ENCODE measurements at regions not wholly inside any gene's neighbourhood (a gene's known extent, or its start where the extent isn't known, plus 50 kb on each side); places are given as distances from the start of the nearest gene placed in this dataset.

GRCh38 chr12:82040987-82041743 lies 282.0 kb upstream of the PPFIA2 start:
- Mint-ChIP-seq H3K4me1 (no peaks in the 10 kb centered on the region), H3K9me3 (ENCODE audit: insufficient read depth) (no peaks in the 10 kb centered on the region), H3K27me3 (no peaks in the 10 kb centered on the region), H3K4me3 (no peak overlapping the region), H3K27ac (no peak overlapping the region)
- no peaks in the 10 kb centered on the region for H4K20me1 ChIP-seq (ENCODE audit: control insufficient read depth, insufficient read depth, low read length, poor library complexity, severe bottlenecking)
- no peaks in the 10 kb centered on the region for H3K36me3 ChIP-seq (replicated peaks in 1 of 2; ENCODE audit: control extremely low read depth in 1 of 2, control insufficient read depth in 1 of 2, extremely low read depth in 1 of 2, insufficient read depth in 2 of 2, low read length in 1 of 2)
- POLR2A ChIA-PET: no interaction called here
- H3K27me3 ChIP-seq (replicated peaks in 1 of 4; ENCODE audit: control extremely low read depth in 1 of 4, control insufficient read depth in 3 of 4, insufficient read depth in 4 of 4, low read length in 3 of 4): no peaks in the 10 kb centered on the region
- no peak overlapping the region for H3K4me3 ChIP-seq (ENCODE audit: control extremely low read depth in 1 of 5, extremely low read depth in 1 of 5, insufficient read depth in 1 of 5, low read depth in 2 of 5, low read length in 4 of 5)
- no peak overlapping the region for H3K4me2 ChIP-seq (replicated peaks; ENCODE audit: low read depth, low read length, poor library complexity, severe bottlenecking)
- no peak for TF ChIP-seq EZH2 (IDR thresholded peaks at IDR 0.05; ENCODE audit: borderline replicate concordance, insufficient read depth, low read depth, low read length, poor library complexity, severe bottlenecking)
- TF ChIP-seq, protein P1, sequence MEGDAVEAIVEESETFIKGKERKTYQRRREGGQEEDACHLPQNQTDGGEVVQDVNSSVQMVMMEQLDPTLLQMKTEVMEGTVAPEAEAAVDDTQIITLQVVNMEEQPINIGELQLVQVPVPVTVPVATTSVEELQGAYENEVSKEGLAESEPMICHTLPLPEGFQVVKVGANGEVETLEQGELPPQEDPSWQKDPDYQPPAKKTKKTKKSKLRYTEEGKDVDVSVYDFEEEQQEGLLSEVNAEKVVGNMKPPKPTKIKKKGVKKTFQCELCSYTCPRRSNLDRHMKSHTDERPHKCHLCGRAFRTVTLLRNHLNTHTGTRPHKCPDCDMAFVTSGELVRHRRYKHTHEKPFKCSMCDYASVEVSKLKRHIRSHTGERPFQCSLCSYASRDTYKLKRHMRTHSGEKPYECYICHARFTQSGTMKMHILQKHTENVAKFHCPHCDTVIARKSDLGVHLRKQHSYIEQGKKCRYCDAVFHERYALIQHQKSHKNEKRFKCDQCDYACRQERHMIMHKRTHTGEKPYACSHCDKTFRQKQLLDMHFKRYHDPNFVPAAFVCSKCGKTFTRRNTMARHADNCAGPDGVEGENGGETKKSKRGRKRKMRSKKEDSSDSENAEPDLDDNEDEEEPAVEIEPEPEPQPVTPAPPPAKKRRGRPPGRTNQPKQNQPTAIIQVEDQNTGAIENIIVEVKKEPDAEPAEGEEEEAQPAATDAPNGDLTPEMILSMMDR (IDR thresholded peaks at IDR 0.05): no peak
- H3K27ac ChIP-seq (ENCODE audit: low read length in 2 of 2): no peak overlapping the region
- WGBS (ENCODE audit: insufficient coverage): no CpG with 5 or more reads among the region's 2 CpGs
- H3K4me1 ChIP-seq (ENCODE audit: control insufficient read depth in 2 of 2, insufficient read depth in 2 of 2, low read length in 2 of 2): no peaks in the 10 kb centered on the region
- H3K9ac ChIP-seq (ENCODE audit: low read length): no peak overlapping the region
- no peak for ATAC-seq (ENCODE audit: low read depth)
- intact Hi-C loops (cut with micrococcal nuclease): no loop called here
- no peaks in the 10 kb centered on the region for H3K79me2 ChIP-seq (ENCODE audit: control insufficient read depth, insufficient read depth, low read length)
- no peaks in the 10 kb centered on the region for H3K9me3 ChIP-seq (ENCODE audit: control extremely low read depth in 1 of 3, control insufficient read depth in 2 of 3, insufficient read depth in 1 of 3, low read length in 2 of 3)
- DNase-seq: no peak
- CTCF ChIA-PET: no interaction called here
- H2AFZ ChIP-seq (ENCODE audit: insufficient read depth, low read depth, low read length, poor library complexity, severe bottlenecking): no peak overlapping the region

DNA sequence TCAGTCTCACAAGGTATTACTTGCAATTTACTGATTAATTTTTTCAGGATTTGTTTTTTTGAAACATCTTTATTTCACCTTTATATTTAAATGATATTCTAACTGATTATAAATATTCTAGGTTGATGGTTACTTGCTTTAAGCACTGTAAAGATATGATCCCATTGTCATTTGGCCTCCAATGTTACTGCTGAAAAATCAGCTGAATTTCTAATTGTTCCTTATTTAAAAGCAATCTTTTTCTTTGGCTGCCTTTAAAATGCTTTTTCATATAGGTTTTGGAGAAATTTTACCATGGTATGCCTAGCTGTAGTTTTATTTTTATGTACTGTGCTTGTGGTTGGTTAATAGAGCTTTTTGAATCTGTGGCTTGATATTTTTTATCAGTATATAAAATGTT lies 275.6 kb upstream of the PPFIA2 start:
- intact Hi-C loops (cut with micrococcal nuclease): no loop called here
- Histone ChIP-seq H3K9me3 (ENCODE audit: control extremely low read depth in 1 of 3, control insufficient read depth in 2 of 3, insufficient read depth in 1 of 3, low read length in 2 of 3) (peaks cover 0 to 2% (median 0%) of the 10 kb centered on the region in 3 donors), H3K27me3 (replicated peaks in 1 of 4; ENCODE audit: control extremely low read depth in 1 of 4, control insufficient read depth in 3 of 4, insufficient read depth in 4 of 4, low read length in 3 of 4) (no peaks in the 10 kb centered on the region), H3K4me1 (ENCODE audit: control insufficient read depth in 2 of 2, insufficient read depth in 2 of 2, low read length in 2 of 2) (no peaks in the 10 kb centered on the region), H3K4me2 (replicated peaks; ENCODE audit: low read depth, low read length, poor library complexity, severe bottlenecking) (no peak overlapping the region), H3K4me3 (ENCODE audit: control extremely low read depth in 1 of 5, extremely low read depth in 1 of 5, insufficient read depth in 1 of 5, low read depth in 2 of 5, low read length in 4 of 5) (no peak overlapping the region), H4K20me1 (ENCODE audit: control insufficient read depth, insufficient read depth, low read length, poor library complexity, severe bottlenecking) (no peaks in the 10 kb centered on the region), H3K9ac (ENCODE audit: low read length) (no peak overlapping the region), H3K27ac (ENCODE audit: low read length in 2 of 2) (no peak overlapping the region), H3K36me3 (replicated peaks in 1 of 2; ENCODE audit: control extremely low read depth in 1 of 2, control insufficient read depth in 1 of 2, extremely low read depth in 1 of 2, insufficient read depth in 2 of 2, low read length in 1 of 2) (no peaks in the 10 kb centered on the region), H2AFZ (ENCODE audit: insufficient read depth, low read depth, low read length, poor library complexity, severe bottlenecking) (no peak overlapping the region), H3K79me2 (ENCODE audit: control insufficient read depth, insufficient read depth, low read length) (no peaks in the 10 kb centered on the region)
- ATAC-seq (ENCODE audit: low read depth) (no peak), DNase-seq (no peak)
- ChIA-PET POLR2A (no interaction called here), CTCF (no interaction called here)
- H3K27ac Mint-ChIP-seq: no peak overlapping the region
- H3K9me3 Mint-ChIP-seq (ENCODE audit: insufficient read depth): no peaks in the 10 kb centered on the region
- no peak overlapping the region for H3K4me3 Mint-ChIP-seq
- H3K27me3 Mint-ChIP-seq: no peaks in the 10 kb centered on the region
- H3K4me1 Mint-ChIP-seq: no peaks in the 10 kb centered on the region
- TF ChIP-seq EZH2 (IDR thresholded peaks at IDR 0.05; ENCODE audit: borderline replicate concordance, insufficient read depth, low read depth, low read length, poor library complexity, severe bottlenecking): no peak
- TF ChIP-seq, protein P1 (IDR thresholded peaks at IDR 0.05): no peak
